NB4 (cell line): ENCODE measurements at regions not wholly inside any gene's neighbourhood (a gene's known extent, or its start where the extent isn't known, plus 50 kb on each side); places are given as distances from the start of the nearest gene placed in this dataset.

Source experiments
- MYC ChIP-seq: IDR thresholded peaks from 2 replicates; pipeline ENCODE4 v1.6.1; 2011; ENCODE audit warnings: low read depth, low read length
- POLR2A ChIP-seq: IDR thresholded peaks from 2 replicates; pipeline ENCODE4 v1.6.1; 2011; ENCODE audit warnings: mild to moderate bottlenecking; ENCODE audit not compliant: insufficient read length; ENCODE audit errors: extremely low read depth
- TF ChIP-seq, protein P1 (sequence below): IDR thresholded peaks from one replicate; pipeline ENCODE4 v1.5.1; 2012; ENCODE audit warnings: low read depth, low read length

DNA sequence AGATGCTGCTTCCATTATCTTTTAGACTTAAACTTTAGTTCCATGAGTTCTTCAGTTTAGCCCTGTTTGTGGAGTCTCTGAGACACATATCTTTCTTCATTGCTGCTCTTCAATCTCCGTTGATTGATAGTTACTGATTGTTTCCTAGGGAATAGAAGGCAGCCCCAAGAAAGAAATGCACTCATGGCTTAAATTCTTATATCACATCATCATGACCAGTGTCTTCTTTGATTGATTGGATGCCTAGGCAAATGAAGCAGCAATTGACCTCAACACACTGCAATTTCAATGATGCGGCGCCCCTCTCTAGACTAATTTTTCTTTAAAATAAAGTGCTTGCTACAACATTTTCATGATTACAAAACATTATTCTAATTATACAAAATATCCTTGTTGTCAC is 576.5 kb upstream of the VSTM2A start:
- TF ChIP-seq, protein P1, sequence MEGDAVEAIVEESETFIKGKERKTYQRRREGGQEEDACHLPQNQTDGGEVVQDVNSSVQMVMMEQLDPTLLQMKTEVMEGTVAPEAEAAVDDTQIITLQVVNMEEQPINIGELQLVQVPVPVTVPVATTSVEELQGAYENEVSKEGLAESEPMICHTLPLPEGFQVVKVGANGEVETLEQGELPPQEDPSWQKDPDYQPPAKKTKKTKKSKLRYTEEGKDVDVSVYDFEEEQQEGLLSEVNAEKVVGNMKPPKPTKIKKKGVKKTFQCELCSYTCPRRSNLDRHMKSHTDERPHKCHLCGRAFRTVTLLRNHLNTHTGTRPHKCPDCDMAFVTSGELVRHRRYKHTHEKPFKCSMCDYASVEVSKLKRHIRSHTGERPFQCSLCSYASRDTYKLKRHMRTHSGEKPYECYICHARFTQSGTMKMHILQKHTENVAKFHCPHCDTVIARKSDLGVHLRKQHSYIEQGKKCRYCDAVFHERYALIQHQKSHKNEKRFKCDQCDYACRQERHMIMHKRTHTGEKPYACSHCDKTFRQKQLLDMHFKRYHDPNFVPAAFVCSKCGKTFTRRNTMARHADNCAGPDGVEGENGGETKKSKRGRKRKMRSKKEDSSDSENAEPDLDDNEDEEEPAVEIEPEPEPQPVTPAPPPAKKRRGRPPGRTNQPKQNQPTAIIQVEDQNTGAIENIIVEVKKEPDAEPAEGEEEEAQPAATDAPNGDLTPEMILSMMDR, result no peak
- no peak for TF ChIP-seq MYC
- TF ChIP-seq POLR2A, result no peak
